ENCODE measurements at regions not wholly inside any gene's neighbourhood (a gene's known extent, or its start where the extent isn't known, plus 50 kb on each side); places are given as distances from the start of the nearest gene placed in this dataset.

GRCh38 chr4:71275570-71275969 lies 63.2 kb upstream of the SLC4A4 start:
- Histone ChIP-seq H3K36me3 (ENCODE audit: insufficient read depth) (no peaks in the 10 kb centered on the region), H3K79me2 (ENCODE audit: insufficient read depth, low read depth) (no peaks in the 10 kb centered on the region), H2AFZ (ENCODE audit: low read depth) (no peak overlapping the region), H3K27me3 (ENCODE audit: insufficient read depth, low read depth) (no peaks in the 10 kb centered on the region), H4K20me1 (ENCODE audit: insufficient read depth) (no peaks in the 10 kb centered on the region), H3K4me2 (no peak overlapping the region), H3K4me1 (ENCODE audit: low read depth, poor library complexity, severe bottlenecking) (no peaks in the 10 kb centered on the region), H3K9ac (no peak overlapping the region), H3K27ac (no peak overlapping the region), H3K4me3 (IDR thresholded peaks at IDR 0.05; ENCODE audit: insufficient read depth, low read depth, low read length) (no peak overlapping the region)
- no peak for TF ChIP-seq CTCF (conservative IDR thresholded peaks at IDR 0.05; ENCODE audit: low read depth, low read length)

- Histone ChIP-seq H3K4me2 (no peak overlapping the region), H3K9ac (no peak overlapping the region), H3K4me1 (ENCODE audit: low read depth, poor library complexity, severe bottlenecking) (no peaks in the 10 kb centered on the region), H3K79me2 (ENCODE audit: insufficient read depth, low read depth) (no peaks in the 10 kb centered on the region), H2AFZ (ENCODE audit: low read depth) (no peak overlapping the region), H3K36me3 (ENCODE audit: insufficient read depth) (no peaks in the 10 kb centered on the region), H3K27me3 (ENCODE audit: insufficient read depth, low read depth) (no peaks in the 10 kb centered on the region), H3K4me3 (IDR thresholded peaks at IDR 0.05; ENCODE audit: insufficient read depth, low read depth, low read length) (no peak overlapping the region), H3K27ac (no peak overlapping the region), H4K20me1 (ENCODE audit: insufficient read depth) (no peaks in the 10 kb centered on the region)
- TF ChIP-seq CTCF (conservative IDR thresholded peaks at IDR 0.05; ENCODE audit: low read depth, low read length): no peak
Measured at GRCh38 chr4:71277353-71277752, 61.5 kb upstream of the SLC4A4 start.

DNA sequence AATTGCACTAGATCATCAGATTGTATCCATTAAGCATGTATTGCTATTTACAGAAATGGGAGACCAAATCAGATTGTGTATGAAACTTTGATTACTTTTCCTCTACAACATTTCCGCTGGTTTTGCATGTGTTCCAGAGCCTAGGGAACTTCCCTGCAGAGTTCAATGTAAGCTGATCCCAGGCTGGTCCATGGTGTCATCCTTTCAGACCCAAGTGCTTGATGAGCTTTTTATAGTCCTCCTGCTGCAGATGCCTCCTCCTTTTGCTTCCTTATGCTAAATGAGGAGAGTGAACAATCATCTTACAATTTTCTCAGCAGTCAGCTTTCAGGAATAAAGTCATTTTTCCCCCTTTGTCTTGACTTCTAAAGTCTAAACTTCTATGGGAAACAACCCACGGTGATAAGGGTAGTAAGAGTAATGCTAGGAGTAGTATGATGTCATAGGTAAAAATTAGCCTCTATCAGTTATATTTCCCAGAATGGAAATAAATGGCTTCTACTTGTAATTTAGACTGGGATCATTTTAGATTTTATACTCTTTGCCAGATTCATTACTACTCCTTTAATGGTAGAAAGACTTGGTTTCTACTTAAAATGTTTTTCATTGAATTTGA lies 55.1 kb upstream of the SLC4A4 start:
- H3K27me3 ChIP-seq (ENCODE audit: insufficient read depth, low read depth): no peaks in the 10 kb centered on the region
- no peaks in the 10 kb centered on the region for H3K36me3 ChIP-seq (ENCODE audit: insufficient read depth)
- no peaks in the 10 kb centered on the region for H3K4me1 ChIP-seq (ENCODE audit: low read depth, poor library complexity, severe bottlenecking)
- no peak for TF ChIP-seq CTCF (conservative IDR thresholded peaks at IDR 0.05; ENCODE audit: low read depth, low read length)
- H4K20me1 ChIP-seq (ENCODE audit: insufficient read depth): no peaks in the 10 kb centered on the region
- no peak overlapping the region for H2AFZ ChIP-seq (ENCODE audit: low read depth)
- no peaks in the 10 kb centered on the region for H3K79me2 ChIP-seq (ENCODE audit: insufficient read depth, low read depth)
- no peak overlapping the region for H3K27ac ChIP-seq
- H3K9ac ChIP-seq: no peak overlapping the region
- no peak overlapping the region for H3K4me3 ChIP-seq (IDR thresholded peaks at IDR 0.05; ENCODE audit: insufficient read depth, low read depth, low read length)
- H3K4me2 ChIP-seq: no peak overlapping the region

DNA sequence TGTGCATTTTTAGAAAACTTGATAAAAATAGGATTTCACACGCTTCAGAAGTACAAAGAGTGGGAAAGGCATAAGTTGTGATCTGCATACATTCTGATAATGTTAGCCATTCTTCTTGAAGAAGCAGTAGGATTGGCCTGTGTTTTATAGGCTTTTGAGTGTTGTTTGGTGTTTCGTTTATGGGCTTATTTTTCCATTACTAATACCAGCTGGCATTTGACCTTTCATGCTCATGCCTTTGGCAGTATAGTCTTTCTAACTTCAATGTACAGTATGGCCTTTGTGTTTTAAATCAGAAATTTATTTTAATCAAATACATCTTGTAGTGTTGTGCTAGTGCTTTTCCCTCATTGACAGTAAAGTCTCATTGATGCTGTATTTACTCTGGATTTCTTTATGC lies 51.5 kb upstream of the SLC4A4 start:
- no peaks in the 10 kb centered on the region for H3K27me3 ChIP-seq (ENCODE audit: insufficient read depth, low read depth)
- no peaks in the 10 kb centered on the region for H3K36me3 ChIP-seq (ENCODE audit: insufficient read depth)
- no peak overlapping the region for H2AFZ ChIP-seq (ENCODE audit: low read depth)
- H4K20me1 ChIP-seq (ENCODE audit: insufficient read depth): no peaks in the 10 kb centered on the region
- H3K4me2 ChIP-seq: no peak overlapping the region
- no peak for TF ChIP-seq CTCF (conservative IDR thresholded peaks at IDR 0.05; ENCODE audit: low read depth, low read length)
- H3K9ac ChIP-seq: no peak overlapping the region
- no peak overlapping the region for H3K27ac ChIP-seq
- H3K4me3 ChIP-seq (IDR thresholded peaks at IDR 0.05; ENCODE audit: insufficient read depth, low read depth, low read length): no peak overlapping the region
- H3K79me2 ChIP-seq (ENCODE audit: insufficient read depth, low read depth): no peaks in the 10 kb centered on the region
- H3K4me1 ChIP-seq (ENCODE audit: low read depth, poor library complexity, severe bottlenecking): no peaks in the 10 kb centered on the region
